Adrenal gland (tissue), 9 donors: ENCODE measurements at regions not wholly inside any gene's neighbourhood (a gene's known extent, or its start where the extent isn't known, plus 50 kb on each side); places are given as distances from the start of the nearest gene placed in this dataset.

Experiments used
- DNase-seq, 7 donors: peaks; one replicate each; pipeline ENCODE4 v3.0.0-alpha.2; 2019 to 2020
- H3K27ac ChIP-seq, 5 donors: fragments of 200-600 bp; sonication (generic) in 4 of 5; 1 replicate in 3 of 5; 2 replicates in 2 of 5; pipeline versions ENCODE4 v1.5.1 to v1.8.0; 2016 to 2020; ENCODE audit warnings: mild to moderate bottlenecking in 1 of 5
- H3K27me3 ChIP-seq: fragments of 200-600 bp; 2 replicates; pipeline ENCODE4 v1.8.0; 2021
- H3K36me3 ChIP-seq, 2 donors: fragments of 200-600 bp; replicated peaks in 1 of 2; 1 replicate in 1 of 2; 2 replicates in 1 of 2; pipeline versions ENCODE4 v1.5.1 to v1.8.0; 2018 to 2022
- H3K4me1 ChIP-seq, 2 donors: fragments of 200-600 bp; replicated peaks in 1 of 2; 1 replicate in 1 of 2; 2 replicates in 1 of 2; pipeline versions ENCODE4 v1.5.1 to v1.8.0; 2018 to 2021
- H3K4me3 ChIP-seq, 4 donors: fragments of 200-600 bp; sonication (generic) in 3 of 4; one replicate each; pipeline ENCODE4 v1.5.1; 2016 to 2018
- H3K9me3 ChIP-seq, 3 donors: fragments of 200-600 bp; sonication (generic) in 1 of 3; replicated peaks in 1 of 3; 1 replicate in 2 of 3; 2 replicates in 1 of 3; pipeline versions ENCODE4 v1.5.1 to v1.8.0; 2016 to 2021
- CTCF ChIP-seq, 6 experiments: fragments of 450-650 bp in 4 of 6; fragments of 200-600 bp in 2 of 6; sonication (generic) in 1 of 6; IDR thresholded peaks; 1 replicate in 5 of 6; 2 replicates in 1 of 6; pipeline versions ENCODE4 v1.5.1 to v1.8.0; 2016 to 2021; ENCODE audit warnings: antibody characterized with exemption in 6 of 6, mild to moderate bottlenecking in 2 of 6, moderate library complexity in 1 of 6
- POLR2A ChIP-seq, 2 donors: fragments of 450-650 bp; IDR thresholded peaks; one replicate each; pipeline ENCODE4 v1.6.1; 2017; ENCODE audit warnings: antibody characterized with exemption in 2 of 2, mild to moderate bottlenecking in 2 of 2, moderate library complexity in 1 of 2
- WGBS, 4 donors: extraction: QIAGEN DNeasy Blood & Tissue Kit in 2 of 4; methylation state at CpG; one replicate each; pipeline versions ENCODE4 v1.1.5 to v1.1.7; 2013 to 2017; 5-methylcytosine and 5-hydroxymethylcytosine counted together
- intact Hi-C, 2 donors: fragments of 100-400 bp; cut with DNase I; formaldehyde crosslinking; loops; one replicate each; pipeline versions ENCODE4 v1.14.1 to v1.15.0; 2022 to 2023
- donor health status: healthy with polysubstance abuse.
- donor health status: Bipolar disorder and iron deficiency.
- donor health status: DM: yes; HTN: yes; CAD: no.
- donor health status: DM: no; HTN: no; CAD: no.
- donor health status: DM: no; HTN: no; CAD: no.

- Histone ChIP-seq H3K4me1 (no peaks in the 10 kb centered on the region), H3K4me3 (no peak overlapping the region), H3K27ac (no peak overlapping the region), H3K9me3 (no peaks in the 10 kb centered on the region), H3K27me3 (no peaks in the 10 kb centered on the region), H3K36me3 (no peaks in the 10 kb centered on the region)
- no peak for DNase-seq
- 52 to 73% (median 66%) methylated on average over 1 of the region's 1 CpG for WGBS, 4 donors
- TF ChIP-seq POLR2A (IDR thresholded peaks at IDR 0.05): no peak
- TF ChIP-seq CTCF (IDR thresholded peaks at IDR 0.05): no peak
- intact Hi-C loops: no loop called here
Measured at GRCh38 chr11:27930946-27931345, 177.0 kb downstream of the KIF18A start.

GRCh38 chr11:27928809-27929208 is 179.1 kb downstream of the KIF18A start:
- 72 to 95% (median 85%) methylated on average over 1 of the region's 1 CpG for WGBS, 4 donors
- Histone ChIP-seq H3K27ac (no peak overlapping the region), H3K36me3 (no peaks in the 10 kb centered on the region), H3K27me3 (no peaks in the 10 kb centered on the region), H3K4me1 (no peaks in the 10 kb centered on the region), H3K9me3 (no peaks in the 10 kb centered on the region), H3K4me3 (no peak overlapping the region)
- TF ChIP-seq POLR2A (IDR thresholded peaks at IDR 0.05): no peak
- no peak for TF ChIP-seq CTCF (IDR thresholded peaks at IDR 0.05)
- no peak for DNase-seq
- intact Hi-C loops: no loop called here

- intact Hi-C loops: no loop called here
- H3K36me3 ChIP-seq: no peaks in the 10 kb centered on the region
- H3K4me3 ChIP-seq: no peak overlapping the region
- no peak overlapping the region for H3K27ac ChIP-seq
- WGBS, 4 donors: 55 to 63% (median 62%) methylated on average over 4 of the region's 4 CpGs
- DNase-seq: no peak
- no peaks in the 10 kb centered on the region for H3K9me3 ChIP-seq
- no peaks in the 10 kb centered on the region for H3K4me1 ChIP-seq
- H3K27me3 ChIP-seq: no peaks in the 10 kb centered on the region
- TF ChIP-seq CTCF (IDR thresholded peaks at IDR 0.05) (no peak), POLR2A (IDR thresholded peaks at IDR 0.05) (no peak)
Measured at GRCh38 chr11:27926981-27927481, 180.9 kb downstream of the KIF18A start.

- TF ChIP-seq POLR2A (IDR thresholded peaks at IDR 0.05): no peak
- no peak for TF ChIP-seq CTCF (IDR thresholded peaks at IDR 0.05)
- Histone ChIP-seq H3K27me3 (no peaks in the 10 kb centered on the region), H3K27ac (no peak overlapping the region), H3K36me3 (no peaks in the 10 kb centered on the region), H3K4me3 (no peak overlapping the region), H3K4me1 (no peaks in the 10 kb centered on the region), H3K9me3 (no peaks in the 10 kb centered on the region)
- intact Hi-C loops: no loop called here
- WGBS, 4 donors: 70 to 79% (median 72%) methylated on average over 2 of the region's 2 CpGs
- DNase-seq: no peak
Measured at GRCh38 chr11:27926486-27926885, 181.5 kb downstream of the KIF18A start.
